Amygdala (tissue), 56 donors: ENCODE measurements at regions not wholly inside any gene's neighbourhood (a gene's known extent, or its start where the extent isn't known, plus 50 kb on each side); places are given as distances from the start of the nearest gene placed in this dataset.

Source experiments
- DNase-seq, 56 donors: peaks; one replicate each; lab custom pipeline; 2025; lab: John Stamatoyannopoulos, UW

DNA sequence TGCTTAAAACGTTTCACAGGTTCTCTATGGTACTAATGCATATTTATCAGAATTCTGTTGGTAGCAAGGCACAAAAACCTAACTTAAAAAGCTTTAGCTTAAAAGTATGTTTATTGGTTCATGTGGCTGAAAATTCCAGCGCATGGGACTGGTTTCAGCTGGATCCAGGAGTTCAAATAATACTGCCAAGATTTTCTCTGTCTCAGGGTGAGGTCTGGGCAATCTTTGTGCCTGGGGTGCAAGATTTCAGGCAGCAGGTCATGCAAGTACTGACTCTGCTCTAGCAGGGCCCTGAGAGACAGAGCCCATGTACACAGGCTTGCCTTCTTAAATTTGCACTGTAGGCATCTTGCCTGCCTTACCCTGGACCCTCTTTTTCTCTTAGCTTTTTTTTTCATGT lies 134.2 kb upstream of the GAS1 start:
- DNase-seq: no peak

- DNase-seq: no peak
Observed at GRCh38 chr9:87083986-87084385, 136.7 kb upstream of the GAS1 start.

GRCh38 chr9:87084407-87084806 lies 137.1 kb upstream of the GAS1 start:
- DNase-seq: no peak

- no peak for DNase-seq
Observed at GRCh38 chr9:87085073-87085472, 137.8 kb upstream of the GAS1 start.

DNA sequence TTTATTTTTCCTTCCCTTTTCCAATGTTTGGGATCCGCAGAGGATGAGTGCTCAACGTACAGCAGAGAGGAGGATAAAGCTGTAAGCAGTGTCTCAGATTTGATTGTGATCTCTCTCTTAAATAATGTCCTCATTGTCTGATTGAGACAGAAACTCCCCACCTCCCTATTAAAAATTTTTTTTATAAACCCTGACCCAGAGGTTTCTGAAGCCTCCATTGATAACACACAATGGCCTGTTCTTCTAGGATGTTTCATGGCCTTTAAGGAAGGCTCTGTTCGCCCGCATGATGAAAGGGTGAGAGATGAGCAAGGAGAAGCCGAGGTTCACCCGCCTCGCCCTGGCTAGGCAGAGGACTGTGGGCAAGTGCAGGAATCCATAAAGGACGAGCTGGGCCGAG lies 138.2 kb upstream of the GAS1 start:
- DNase-seq: no peak

- DNase-seq: no peak
Observed at GRCh38 chr9:87086221-87086818, 139.0 kb upstream of the GAS1 start.

DNA sequence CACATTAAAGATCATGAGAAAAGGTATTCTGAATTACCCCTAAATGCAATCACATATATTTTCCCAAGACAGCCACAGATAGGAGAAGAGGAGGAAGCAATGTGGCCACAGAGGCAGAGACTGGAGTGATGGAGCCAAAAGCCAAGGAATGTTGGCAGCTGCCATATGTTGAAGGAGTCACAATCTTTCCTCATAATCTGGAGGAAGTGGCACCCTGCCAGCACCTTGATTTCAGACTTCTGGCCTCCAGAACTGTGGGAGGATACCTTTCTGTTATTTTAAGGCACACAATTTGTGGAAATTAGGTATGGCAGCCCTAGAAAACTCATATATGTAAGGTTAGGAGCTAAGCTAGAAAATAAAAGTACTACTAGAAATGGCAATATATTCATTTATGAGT lies 139.9 kb upstream of the GAS1 start:
- no peak for DNase-seq

GRCh38 chr9:87088192-87088591 lies 140.9 kb upstream of the GAS1 start:
- DNase-seq: no peak

GRCh38 chr9:87088621-87089365 lies 141.5 kb upstream of the GAS1 start:
- DNase-seq: peak in 4 of 56 donors; percentile 5 to 43 (median 12)

- no peak for DNase-seq
Observed at GRCh38 chr9:87089506-87089905, 142.2 kb upstream of the GAS1 start.

DNA sequence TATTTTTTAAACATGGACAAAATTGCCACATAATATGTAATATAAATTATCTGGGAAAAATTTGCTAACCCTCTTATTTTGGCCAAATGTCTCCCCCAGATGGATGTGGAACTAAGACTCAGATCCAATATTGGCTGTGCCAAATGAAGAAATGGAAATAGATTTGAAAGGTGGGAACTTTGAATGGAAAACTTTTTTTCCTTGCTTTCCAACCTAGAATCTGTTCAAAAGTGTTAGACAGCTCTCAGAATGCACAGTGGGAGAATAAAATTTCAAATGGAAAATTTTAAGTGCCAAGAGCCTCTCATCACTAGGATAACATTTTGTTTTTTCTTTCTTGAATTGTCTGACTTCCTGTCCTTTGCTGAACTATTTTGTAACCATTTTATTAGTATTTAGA lies 142.6 kb upstream of the GAS1 start:
- no peak for DNase-seq

DNA sequence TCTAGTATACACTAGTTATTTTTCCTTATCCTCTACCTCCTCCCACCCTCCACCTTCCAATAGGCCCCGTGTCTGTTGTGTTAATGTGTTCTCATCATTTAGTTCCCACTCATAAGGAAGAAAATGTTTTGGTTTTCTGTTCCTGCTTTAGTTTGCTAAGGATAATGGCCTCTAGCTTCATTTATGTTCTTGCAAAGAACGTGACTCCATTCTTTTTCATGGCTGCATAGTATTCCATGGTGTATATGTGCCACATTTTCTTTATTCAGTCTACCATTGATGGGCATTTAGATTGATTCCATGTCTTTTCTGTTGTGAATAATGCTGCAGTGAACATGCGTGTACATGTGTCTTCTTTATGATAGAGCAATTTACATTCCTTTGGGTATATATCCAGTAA lies 146.5 kb upstream of the GAS1 start:
- DNase-seq: no peak

- no peak for DNase-seq
Observed at GRCh38 chr9:87095951-87096350, 148.6 kb upstream of the GAS1 start.

DNA sequence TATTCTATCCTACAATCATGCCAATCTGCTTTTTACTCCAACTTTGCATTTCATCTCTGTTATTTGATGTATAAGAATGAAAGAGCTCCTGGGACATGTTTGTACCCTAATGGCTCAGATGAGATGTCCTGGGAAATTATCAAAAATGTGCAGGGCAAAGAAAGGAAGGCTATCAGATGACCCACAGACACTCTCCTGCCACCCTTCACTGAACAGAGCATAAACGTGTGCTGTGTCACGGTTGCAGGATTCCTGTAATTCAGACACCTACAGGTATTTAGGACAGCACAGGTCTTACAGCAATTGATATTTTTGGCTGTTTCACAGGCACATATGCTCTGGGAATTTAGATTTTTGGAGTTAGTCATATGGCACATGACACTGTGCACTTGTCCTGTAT lies 149.2 kb upstream of the GAS1 start:
- DNase-seq: no peak

GRCh38 chr9:87097238-87097637 lies 149.9 kb upstream of the GAS1 start:
- no peak for DNase-seq

DNA sequence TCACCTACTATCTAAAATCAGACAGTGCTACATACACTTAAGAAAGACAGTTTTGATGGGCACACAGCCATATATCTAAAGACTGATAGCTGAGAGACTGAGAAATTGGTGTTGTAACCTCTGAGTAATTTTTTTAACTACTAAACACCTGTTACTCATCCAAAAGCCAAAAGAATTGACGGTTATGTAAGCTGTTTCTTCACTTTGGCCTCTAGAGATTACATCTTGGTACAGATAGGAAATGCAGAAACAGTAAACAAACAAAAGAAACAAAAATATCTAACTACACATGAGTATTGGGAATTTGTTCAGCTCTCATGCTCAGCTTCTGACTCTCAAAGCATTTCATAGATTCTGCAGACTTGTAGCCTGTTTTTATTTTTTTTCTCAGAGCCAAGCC lies 152.1 kb upstream of the GAS1 start:
- DNase-seq: no peak

DNA sequence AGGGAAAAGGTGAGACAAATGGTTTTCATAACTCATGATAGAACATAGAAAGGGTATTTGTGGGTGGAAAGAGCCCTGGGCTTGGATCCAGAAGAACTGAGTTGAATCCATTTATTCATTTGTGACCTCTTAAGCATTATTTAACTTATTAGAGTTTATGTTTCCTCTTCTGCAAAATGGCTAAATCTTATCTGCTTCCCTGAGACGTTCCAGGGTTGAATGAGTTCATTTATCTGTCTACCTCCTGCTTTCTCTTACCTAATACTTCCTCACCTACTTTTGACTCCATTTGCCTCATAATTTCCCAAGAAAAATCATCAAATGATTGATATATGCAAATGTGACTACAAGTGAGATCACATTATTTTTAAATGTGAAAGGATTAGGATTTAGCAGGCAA lies 152.7 kb upstream of the GAS1 start:
- DNase-seq: no peak

GRCh38 chr9:87102126-87102525 lies 154.8 kb upstream of the GAS1 start:
- no peak for DNase-seq

DNA sequence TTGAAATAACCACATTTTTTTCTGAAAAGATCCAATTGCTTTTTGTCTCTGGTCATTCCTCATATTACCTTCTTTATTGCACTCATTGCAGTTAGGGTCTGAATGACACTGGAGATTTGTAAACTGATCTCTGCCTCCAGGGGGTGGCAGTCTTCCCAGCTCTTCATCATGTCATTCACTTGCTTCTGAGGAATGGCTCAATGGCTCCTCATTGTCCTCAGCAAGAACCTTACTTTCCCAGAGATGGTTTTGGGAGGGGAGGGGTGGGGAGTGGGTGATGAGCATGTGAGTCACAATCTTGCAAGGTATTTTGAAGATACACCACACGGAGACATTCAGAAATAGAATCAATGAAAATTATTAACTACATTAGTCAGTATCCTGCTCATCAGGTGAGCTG lies 159.8 kb upstream of the GAS1 start:
- DNase-seq: peak in 7 of 56 donors; percentile 0 to 20 (median 11)

DNA sequence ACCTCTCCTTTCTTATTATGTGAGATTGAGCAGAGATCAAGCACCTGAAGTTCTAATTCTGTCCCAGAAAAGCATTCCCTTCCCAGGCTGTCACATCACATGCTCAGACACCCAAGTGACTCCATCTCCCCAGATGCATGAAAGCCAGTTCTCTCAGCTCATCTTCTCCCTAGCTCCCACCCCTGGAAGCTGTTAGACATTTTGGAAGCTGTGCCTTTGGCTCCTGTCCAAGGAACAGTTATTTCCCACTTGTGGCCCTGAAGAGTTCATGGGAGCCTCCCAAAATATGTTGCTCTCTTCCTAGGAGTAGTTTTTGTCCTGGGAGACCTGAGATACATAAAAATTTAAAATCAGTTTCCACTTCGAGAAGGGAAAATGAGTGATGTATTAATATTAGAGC lies 161.4 kb upstream of the GAS1 start:
- DNase-seq: peak in 1 of 56 donors; percentile 9

DNA sequence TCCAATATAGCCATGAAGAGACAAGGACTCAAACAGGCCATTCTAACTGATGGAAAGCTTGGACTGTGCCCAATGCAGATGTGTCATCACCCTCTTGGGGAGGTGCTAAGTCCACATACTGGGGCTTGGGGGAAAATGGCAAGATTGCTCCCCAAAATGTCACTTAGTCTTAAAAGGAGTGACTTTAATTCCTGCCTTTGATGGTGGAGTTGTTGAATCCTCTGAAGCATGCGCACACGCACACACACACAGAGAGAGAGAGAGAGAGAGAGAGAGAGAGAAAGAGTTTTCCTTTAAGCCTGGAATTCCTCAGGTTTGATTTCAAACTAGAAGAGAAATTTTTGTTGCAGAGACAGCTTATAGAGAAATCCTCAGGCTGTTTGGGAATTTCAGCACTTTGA lies 161.9 kb upstream of the GAS1 start:
- DNase-seq: no peak

GRCh38 chr9:87109851-87110250 lies 162.5 kb upstream of the GAS1 start:
- DNase-seq: no peak

GRCh38 chr9:87111010-87111409 lies 163.7 kb upstream of the GAS1 start:
- no peak for DNase-seq
